ENCODE measurements at regions not wholly inside any gene's neighbourhood (a gene's known extent, or its start where the extent isn't known, plus 50 kb on each side); places are given as distances from the start of the nearest gene placed in this dataset.

- no peak for DNase-seq (ENCODE audit: low read depth)
Measured at GRCh38 chr10:25076506-25077177, 60.2 kb downstream of the THNSL1 start.

GRCh38 chr10:25078658-25079431 lies 62.4 kb downstream of the THNSL1 start:
- DNase-seq (ENCODE audit: low read depth), result no peak
- no peak for TF ChIP-seq CTCF (IDR thresholded peaks at IDR 0.05; ENCODE audit: low read depth, low read length, missing control alignments)
- in situ Hi-C loops (cut with HindIII; ENCODE audit: low sequenced_read_pairs), result no loop called here
- H3K4me3 ChIP-seq (ENCODE audit: low read depth, low read length), result no peak overlapping the region

More at GRCh38 chr10:25076506-25077177, 60.2 kb downstream of the THNSL1 start:
- in situ Hi-C loops (cut with HindIII; ENCODE audit: low sequenced_read_pairs), result no loop called here
- no peak overlapping the region for H3K4me3 ChIP-seq (ENCODE audit: low read depth, low read length)
- no peak for TF ChIP-seq CTCF (IDR thresholded peaks at IDR 0.05; ENCODE audit: low read depth, low read length, missing control alignments)

- peak; percentile 88 for DNase-seq (ENCODE audit: low read depth)
Measured at GRCh38 chr10:25080880-25081581, 64.6 kb downstream of the THNSL1 start.

GRCh38 chr10:25082276-25083204 lies 66.1 kb downstream of the THNSL1 start:
- in situ Hi-C loops (cut with HindIII; ENCODE audit: low sequenced_read_pairs), result no loop called here
- no peak for TF ChIP-seq CTCF (IDR thresholded peaks at IDR 0.05; ENCODE audit: low read depth, low read length, missing control alignments)

More at GRCh38 chr10:25080880-25081581, 64.6 kb downstream of the THNSL1 start:
- TF ChIP-seq CTCF (IDR thresholded peaks at IDR 0.05; ENCODE audit: low read depth, low read length, missing control alignments), result peak; percentile 93
- in situ Hi-C loops (cut with HindIII; ENCODE audit: low sequenced_read_pairs), result no loop called here
- H3K4me3 ChIP-seq (ENCODE audit: low read depth, low read length), result no peak overlapping the region

GRCh38 chr10:25083546-25084111 lies 67.2 kb downstream of the THNSL1 start:
- in situ Hi-C loops (cut with HindIII; ENCODE audit: low sequenced_read_pairs), result no loop called here
- H3K4me3 ChIP-seq (ENCODE audit: low read depth, low read length), result no peak overlapping the region
- no peak for TF ChIP-seq CTCF (IDR thresholded peaks at IDR 0.05; ENCODE audit: low read depth, low read length, missing control alignments)
- no peak for DNase-seq (ENCODE audit: low read depth)

More at GRCh38 chr10:25082276-25083204, 66.1 kb downstream of the THNSL1 start:
- H3K4me3 ChIP-seq (ENCODE audit: low read depth, low read length), result no peak overlapping the region
- DNase-seq (ENCODE audit: low read depth), result no peak

Measured in astrocyte of the cerebellum (primary cell).